Left ventricle myocardium superior (tissue), 1 donor: ENCODE measurements at regions not wholly inside any gene's neighbourhood (a gene's known extent, or its start where the extent isn't known, plus 50 kb on each side); places are given as distances from the start of the nearest gene placed in this dataset.

ENCODE experiments used
- ATAC-seq: fragments of 200-7000 bp; cut with Tn5 transposase; one replicate; pipeline ENCODE4 v1.9.1; 2020; ENCODE audit warnings: mild to moderate bottlenecking, moderate library complexity
- DNase-seq: peaks from one replicate; pipeline ENCODE4 v3.0.0-alpha.2; 2020
- intact Hi-C: fragments of 100-400 bp; cut with micrococcal nuclease; formaldehyde crosslinking; loops from one replicate; pipeline ENCODE4 v1.11.0; 2022
- donor health status: DM: no; HTN: yes; CAD: no; lungs with severe emphysema.

DNA sequence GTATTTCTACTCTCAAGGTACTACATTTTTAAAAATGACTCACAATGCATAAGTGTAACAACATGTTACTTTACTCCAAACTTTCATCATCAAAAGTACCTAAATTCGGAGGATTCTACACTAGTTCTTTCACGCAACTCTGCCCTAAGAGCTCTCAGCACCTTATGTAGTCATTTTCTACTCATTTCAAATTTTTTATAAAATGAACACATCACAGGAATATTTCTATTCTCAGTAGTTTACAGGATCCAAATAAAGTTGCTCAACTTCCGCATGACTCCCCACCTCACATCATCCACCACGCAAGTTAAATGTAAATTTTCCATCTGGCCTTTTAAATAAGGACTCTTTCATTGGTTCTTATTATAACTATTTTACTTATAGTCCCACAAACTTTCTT, 344.9 kb upstream of the MANEA start:
- DNase-seq (no peak), ATAC-seq (no peak)
- intact Hi-C loops = no loop called here

GRCh38 chr6:95233879-95234278, 343.5 kb upstream of the MANEA start:
- no peak for DNase-seq
- intact Hi-C loops = no loop called here
- no peak for ATAC-seq

- ATAC-seq (no peak), DNase-seq (no peak)
- intact Hi-C loops = no loop called here
Observed at GRCh38 chr6:95240514-95240913, 336.8 kb upstream of the MANEA start.

- DNase-seq (no peak), ATAC-seq (no peak)
- intact Hi-C loops = no loop called here
Observed at GRCh38 chr6:95242560-95242959, 334.8 kb upstream of the MANEA start.

- no peak for ATAC-seq
Observed at GRCh38 chr6:95243053-95243452, 334.3 kb upstream of the MANEA start.

GRCh38 chr6:95244751-95245150, 332.6 kb upstream of the MANEA start:
- no peak for ATAC-seq
- intact Hi-C loops = no loop called here
- no peak for DNase-seq

More at GRCh38 chr6:95243053-95243452, 334.3 kb upstream of the MANEA start:
- intact Hi-C loops = no loop called here
- no peak for DNase-seq

DNA sequence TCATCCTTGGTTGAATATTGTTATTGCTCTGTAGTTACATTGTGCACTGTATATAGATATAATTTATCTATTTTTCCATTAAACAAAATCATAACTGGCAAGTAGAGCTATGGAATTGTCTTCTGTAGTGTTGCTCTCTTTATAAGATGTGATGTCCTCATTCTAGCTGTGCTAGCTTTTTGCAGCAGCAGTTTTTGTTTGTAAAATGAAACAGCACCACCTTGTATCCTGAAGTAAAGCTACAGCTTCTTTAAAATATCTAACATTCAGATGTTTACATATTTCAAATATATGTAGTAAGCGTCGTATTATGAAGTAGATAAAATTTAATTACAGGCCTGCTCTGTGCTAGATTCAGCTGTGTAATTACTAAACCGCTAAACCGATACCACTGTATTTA, 328.8 kb upstream of the MANEA start:
- intact Hi-C loops = no loop called here
- ATAC-seq (no peak), DNase-seq (no peak)

GRCh38 chr6:95249175-95249574, 328.2 kb upstream of the MANEA start:
- no peak for ATAC-seq
- intact Hi-C loops = no loop called here
- no peak for DNase-seq

DNA sequence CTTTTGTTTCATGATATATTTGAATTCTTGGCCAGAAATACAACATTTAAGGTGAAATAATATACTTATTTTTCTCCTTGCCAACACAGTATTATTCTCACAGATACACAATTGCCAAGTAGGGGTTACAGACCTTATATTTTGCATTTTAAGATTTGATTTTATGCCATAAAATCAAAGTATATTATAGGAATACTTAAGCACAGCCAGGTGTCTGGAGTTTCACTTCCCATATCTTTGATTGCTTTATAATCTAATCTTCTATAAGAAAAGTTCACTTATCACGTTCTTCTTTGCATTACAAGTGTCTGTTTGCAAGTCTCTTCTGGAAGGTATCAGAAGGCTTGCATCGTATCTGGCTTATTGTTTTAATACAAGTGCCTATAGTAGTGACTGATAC, 327.7 kb upstream of the MANEA start:
- DNase-seq (no peak), ATAC-seq (no peak)

GRCh38 chr6:95263840-95264239, 313.5 kb upstream of the MANEA start:
- DNase-seq = no peak
- intact Hi-C loops = no loop called here
- ATAC-seq = no peak

More for the DNA sequence above, 327.7 kb upstream of the MANEA start:
- intact Hi-C loops = no loop called here

- intact Hi-C loops = no loop called here
- DNase-seq (no peak), ATAC-seq (no peak)
Observed at GRCh38 chr6:95266537-95267258, 310.6 kb upstream of the MANEA start.

DNA sequence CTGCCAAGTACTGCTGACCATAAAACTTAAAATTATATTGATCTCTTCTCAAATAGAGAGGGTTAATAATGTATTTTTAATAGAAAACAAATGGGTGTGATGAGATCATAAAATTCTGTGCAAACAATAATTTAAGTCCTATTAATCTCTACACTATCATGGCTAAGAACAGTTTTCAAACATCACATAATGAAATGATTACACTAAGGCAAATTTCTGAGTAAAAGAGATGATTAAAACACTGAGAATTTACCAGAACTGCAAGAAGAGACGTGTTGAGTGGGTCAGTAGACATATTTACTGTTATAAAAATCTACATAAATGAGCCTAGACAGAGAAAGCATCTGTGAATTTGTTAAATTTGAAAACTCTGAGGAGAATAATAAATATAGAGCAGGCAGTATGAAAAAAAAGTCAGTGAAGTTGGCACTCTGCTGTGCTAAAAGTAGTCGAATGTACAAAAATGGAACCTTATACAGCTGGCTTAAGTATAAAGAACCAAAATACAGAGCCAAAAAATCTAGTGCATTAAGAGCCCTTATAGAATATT, 302.6 kb upstream of the MANEA start:
- intact Hi-C loops = no loop called here
- ATAC-seq = no peak
- DNase-seq = no peak

GRCh38 chr6:95279616-95280015, 297.7 kb upstream of the MANEA start:
- ATAC-seq = no peak
- intact Hi-C loops = no loop called here
- no peak for DNase-seq

DNA sequence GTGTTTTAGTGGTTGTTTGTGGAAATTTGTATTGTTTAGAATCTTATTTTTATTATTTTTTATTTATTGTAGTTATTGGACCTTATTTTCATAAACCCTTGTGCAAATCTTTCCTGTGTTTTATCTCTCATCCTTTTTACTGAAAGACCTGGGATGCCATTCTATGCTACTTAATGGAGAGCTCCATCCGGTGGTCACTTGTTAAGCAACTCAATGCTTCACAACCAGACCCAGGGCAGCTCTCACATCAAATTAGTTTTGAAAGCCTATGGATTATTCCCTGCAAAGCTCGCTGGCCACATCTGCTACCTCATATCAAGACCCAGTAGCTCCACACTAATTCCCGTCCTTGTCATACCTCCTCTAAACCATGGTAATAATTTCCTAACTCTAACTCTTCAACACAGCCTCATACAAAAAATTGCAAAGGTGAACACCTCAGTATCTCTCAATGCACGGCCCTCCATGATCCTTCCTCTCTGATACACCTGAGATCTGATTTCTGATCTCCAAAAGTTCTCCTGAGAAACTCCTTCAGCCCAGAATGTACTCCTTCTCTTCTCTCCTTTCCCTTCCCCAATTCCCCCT, 296.6 kb upstream of the MANEA start:
- intact Hi-C loops = no loop called here
- ATAC-seq = no peak

GRCh38 chr6:95285881-95286280, 291.5 kb upstream of the MANEA start:
- intact Hi-C loops = no loop called here
- no peak for ATAC-seq
- DNase-seq = no peak

More for the DNA sequence above, 296.6 kb upstream of the MANEA start:
- no peak for DNase-seq

DNA sequence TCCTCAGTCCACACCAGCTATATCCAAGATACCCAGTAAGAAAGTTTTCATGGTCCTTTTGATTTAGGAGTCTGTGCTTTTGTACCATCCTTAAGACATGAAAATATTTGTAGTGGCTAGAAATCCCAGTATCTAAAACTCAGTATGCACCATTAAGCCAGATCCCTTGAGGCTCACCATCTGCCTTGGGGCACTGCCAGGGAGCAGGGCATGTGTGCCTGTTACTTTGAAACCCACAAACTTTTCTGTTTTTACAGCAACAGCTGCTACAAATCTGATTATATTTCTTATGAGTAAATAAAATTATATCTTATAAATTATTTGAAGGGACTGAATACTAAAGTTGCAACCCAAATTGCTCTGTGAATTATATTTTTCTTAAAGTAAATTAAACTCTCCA, 290.5 kb upstream of the MANEA start:
- DNase-seq (no peak), ATAC-seq (no peak)
- intact Hi-C loops = no loop called here

GRCh38 chr6:95288251-95288650, 289.1 kb upstream of the MANEA start:
- DNase-seq (no peak), ATAC-seq (no peak)

DNA sequence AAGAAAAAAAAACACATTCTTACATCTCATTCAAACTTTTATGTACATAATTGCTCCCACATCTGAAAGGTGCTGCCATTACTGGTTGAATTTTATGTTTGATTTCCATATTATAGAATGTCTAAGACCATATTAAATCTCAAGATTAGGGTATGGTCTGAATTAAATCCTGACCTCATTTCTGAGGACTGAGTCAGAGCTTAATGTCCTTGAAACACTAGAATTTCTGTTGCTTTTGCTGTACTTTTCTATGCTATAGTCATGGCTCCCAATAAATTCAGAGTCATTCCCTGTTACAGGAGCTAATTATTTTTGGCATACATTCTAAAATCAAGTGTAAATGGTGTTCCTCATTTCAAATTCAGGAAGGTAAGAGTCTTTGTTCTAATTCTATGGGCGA, 285.3 kb upstream of the MANEA start:
- ATAC-seq = no peak
- intact Hi-C loops = no loop called here
- DNase-seq = no peak

More at GRCh38 chr6:95288251-95288650, 289.1 kb upstream of the MANEA start:
- intact Hi-C loops = no loop called here

DNA sequence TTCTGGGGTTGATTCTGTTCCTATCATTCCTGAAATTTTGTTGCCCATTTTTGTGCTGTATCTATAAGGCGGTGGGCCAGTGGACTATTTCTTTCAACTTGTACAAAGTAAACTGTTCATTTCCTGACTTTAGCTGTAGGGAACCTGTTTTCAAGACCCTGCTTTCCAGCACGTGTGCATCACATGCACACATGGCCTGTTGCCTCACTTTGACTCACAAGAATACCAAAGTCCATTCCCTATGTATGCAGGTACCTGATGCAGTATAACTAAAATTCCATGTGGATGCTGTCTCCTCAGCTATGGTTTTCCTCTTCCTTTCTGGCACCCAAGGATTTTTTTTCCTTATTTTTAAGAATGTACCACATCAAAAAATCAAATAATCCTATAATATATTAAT, 284.1 kb upstream of the MANEA start:
- ATAC-seq (no peak), DNase-seq (no peak)
- intact Hi-C loops = no loop called here

- ATAC-seq (no peak), DNase-seq (no peak)
- intact Hi-C loops = no loop called here
Observed at GRCh38 chr6:95294043-95294442, 283.3 kb upstream of the MANEA start.

- intact Hi-C loops = no loop called here
- no peak for ATAC-seq
Observed at GRCh38 chr6:95309545-95309944, 267.8 kb upstream of the MANEA start.

More at GRCh38 chr6:95309545-95309944, 267.8 kb upstream of the MANEA start:
- no peak for DNase-seq
